HG03565 (cell line): ENCODE measurements at regions not wholly inside any gene's neighbourhood (a gene's known extent, or its start where the extent isn't known, plus 50 kb on each side); places are given as distances from the start of the nearest gene placed in this dataset.
"Not testable (repeated sequence)": the region's sequence is repeated elsewhere in the genome, so short reads cannot be mapped to it uniquely, and the experiment has no call there.

Experiments used
- ATAC-seq: cut with Tn5 transposase; IDR thresholded peaks from one replicate; pipeline ENCODE4 v1.9.1; 2021; ENCODE audit warnings: mild to moderate bottlenecking, moderate library complexity; ENCODE audit not compliant: unreplicated experiment

DNA sequence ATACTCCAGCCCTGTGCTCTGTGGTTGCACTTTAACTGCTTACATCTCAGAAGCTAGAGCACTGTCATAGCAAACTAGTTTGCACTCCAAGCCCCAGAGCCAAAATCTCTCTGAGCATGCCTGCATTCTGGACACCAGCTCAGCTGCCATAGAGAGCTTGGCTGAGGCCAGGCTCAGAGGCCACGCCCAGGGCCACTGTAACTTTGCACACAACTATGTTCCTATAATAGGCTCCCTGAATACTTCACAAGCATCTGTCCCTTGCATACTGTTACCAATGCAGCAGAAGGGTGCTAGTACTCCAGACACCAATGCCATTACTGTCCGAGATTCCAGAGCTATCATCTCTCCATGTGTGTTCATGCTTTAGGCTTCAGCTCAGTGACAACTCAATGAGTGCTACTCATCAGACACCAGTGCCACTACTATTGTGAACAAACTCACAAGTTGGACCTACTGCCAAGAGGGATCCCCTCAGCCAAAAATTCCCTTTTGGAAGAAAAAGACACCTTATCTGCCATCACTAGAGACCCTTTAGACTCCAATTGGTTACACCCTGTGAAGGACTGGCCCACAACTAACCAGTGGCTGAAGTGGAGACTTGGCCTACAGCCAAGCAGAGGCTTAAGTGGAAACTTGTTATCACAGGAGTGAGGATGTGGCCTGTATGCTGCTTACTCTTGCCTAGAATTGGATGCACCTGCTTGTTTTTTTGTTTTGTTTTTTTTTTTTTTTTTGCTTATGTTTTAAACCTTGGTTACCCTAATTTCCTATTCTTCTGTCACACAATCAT, 211.6 kb upstream of the MAGI2 start:
- no peak for ATAC-seq

DNA sequence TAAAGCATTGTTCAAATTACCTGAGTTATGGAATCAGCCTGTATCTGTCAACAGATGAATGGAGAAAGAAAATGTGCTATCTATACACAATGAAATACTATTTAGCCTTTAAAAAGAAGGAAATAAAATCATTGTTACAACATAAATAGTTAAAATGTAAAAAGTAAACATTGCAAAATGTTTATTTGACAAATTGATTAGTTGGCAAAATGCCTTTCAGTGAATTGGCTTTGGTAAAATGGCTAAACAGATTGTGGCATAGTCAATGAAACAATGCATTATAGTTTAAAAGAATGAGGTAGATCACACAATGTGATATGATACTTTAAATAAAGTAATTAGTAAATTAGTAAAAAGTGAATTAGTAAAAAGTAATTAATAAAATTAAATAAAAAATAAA, 204.8 kb upstream of the MAGI2 start:
- ATAC-seq = no peak

DNA sequence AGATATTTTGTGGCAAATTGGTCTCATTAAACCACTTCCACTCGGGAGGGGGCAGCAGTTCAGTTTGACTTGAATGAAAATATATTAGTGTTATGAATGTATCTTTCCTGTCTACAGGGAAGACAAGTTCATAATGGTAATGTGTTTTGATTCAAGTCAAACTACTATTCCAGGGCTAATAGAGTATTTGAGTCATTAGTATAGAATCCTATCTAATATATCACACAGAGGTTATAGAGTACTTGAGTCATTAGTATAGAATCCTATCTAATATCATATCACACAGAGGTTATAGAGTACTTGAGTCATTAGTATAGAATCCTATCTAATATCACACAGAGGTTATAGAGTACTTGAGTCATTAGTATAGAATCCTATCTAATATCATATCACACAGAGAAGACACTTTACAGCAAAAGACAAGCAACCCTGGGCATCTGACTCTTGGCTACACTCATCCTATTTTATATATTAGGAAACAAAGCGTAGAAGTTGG, 199.7 kb upstream of the MAGI2 start:
- no peak for ATAC-seq

DNA sequence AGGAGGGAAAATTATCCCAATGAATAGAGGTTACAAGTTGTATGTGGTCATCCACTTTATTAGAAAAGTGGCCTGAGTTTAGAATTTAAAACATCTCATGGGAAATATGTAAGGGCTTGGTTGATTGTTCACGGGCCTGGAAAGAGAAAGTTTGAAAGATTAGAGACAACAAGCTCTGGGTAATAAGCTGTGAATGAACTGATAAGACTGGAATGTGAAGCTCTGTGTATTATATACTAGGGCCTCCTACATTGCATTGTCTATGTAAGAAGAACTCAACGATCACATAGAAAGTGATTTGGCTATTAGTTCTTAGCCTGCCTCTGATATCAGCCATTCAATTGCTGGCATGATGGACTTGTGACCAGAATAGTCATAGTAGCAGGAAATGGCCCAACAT, 199.2 kb upstream of the MAGI2 start:
- ATAC-seq = no peak

DNA sequence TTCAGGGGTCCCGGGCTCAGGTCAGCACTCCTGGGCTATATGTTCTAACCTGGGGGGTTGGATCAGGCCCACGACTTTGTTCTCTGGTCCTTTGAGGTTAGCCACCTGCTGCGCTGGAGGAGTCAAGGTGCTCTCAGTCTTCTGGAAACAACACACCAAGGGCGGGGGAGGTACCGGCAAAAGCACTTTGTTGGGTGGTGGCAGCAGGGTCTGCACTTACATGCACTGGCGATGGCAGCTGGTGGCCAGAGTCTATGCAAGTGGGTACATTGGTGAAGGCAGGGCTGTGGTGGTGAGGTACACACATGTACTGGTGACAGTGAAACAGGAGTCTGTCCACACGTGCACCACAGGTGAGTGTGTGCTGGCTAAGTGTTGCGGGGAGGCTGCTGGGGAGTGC, 194.2 kb upstream of the MAGI2 start:
- ATAC-seq = no peak

GRCh38 chr7:79646278-79646677, 192.8 kb upstream of the MAGI2 start:
- no peak for ATAC-seq

DNA sequence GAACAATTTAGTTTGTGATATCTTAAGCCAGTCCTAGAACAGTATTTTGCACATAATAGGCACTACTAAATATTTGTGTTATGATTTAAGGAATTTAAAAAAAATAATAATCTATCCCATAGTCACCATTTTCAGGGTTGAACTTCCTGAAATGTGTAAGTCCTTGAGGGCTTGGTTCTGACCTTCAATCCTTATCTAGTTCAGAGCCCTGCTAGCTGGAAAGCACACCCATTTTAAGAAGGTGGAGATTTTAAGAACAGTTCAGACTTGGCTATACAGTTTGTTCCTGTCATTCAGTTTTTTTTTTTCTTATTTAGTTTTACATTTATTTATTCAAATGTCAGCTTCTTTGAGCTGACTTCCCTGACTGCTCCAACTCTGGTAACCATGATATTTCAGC, 183.4 kb upstream of the MAGI2 start:
- ATAC-seq = no peak

DNA sequence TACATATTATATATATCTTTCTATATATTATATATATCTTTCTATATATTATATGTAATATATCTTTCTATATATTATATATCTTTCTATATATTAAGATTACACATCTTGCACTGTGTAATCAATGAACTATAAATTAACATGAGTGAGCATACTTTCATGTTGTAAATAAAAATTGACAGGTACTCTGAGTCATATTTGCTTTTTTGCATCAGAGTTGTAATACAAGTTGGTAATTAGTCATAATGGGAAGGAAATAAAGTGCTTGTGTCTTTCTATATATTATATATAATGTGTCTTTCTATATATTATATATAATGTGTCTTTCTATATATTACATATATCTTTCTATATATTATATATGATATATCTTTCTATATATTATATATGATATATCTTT, 172.5 kb upstream of the MAGI2 start:
- not testable (repeated sequence) for ATAC-seq

DNA sequence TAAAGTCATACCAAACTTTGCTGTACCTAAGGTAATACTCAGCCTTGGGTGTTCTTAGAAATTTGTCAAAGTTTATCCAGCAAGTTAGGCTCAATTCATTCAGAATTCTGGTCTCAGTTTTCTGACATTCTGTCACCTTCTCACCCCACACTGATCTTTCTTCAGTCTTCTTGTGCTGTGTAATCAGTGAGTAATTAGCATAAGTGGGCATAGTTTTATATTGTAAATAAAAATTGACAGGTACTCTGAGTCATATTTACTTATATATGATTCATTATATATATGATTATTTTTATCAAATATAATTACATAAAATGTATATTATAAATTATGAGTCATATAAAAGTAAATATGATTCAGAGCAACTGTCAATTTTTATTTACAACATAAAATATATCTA, 170.9 kb upstream of the MAGI2 start:
- ATAC-seq = no peak

- no peak for ATAC-seq
Observed at GRCh38 chr7:79622781-79623180, 169.3 kb upstream of the MAGI2 start.

GRCh38 chr7:79620291-79620690, 166.8 kb upstream of the MAGI2 start:
- no peak for ATAC-seq

DNA sequence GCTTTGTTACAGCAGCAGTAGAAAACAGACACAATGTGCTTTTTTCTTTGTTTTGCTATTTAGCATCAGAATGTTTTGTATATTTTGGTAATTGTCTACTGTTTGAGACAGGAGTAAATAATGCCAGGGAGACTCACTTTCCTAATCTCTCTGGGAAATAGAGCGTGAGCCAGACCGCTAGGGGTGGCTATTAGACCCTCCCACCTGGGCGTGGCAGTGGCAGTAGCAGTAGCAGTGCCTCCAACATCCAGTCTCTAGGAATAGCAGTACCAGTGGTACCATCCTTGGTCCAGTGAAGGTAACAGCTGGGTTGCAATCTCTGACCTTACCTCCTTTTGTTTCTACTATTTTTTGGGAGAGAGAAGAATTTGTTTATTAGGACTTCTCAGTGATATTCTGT, 165.7 kb upstream of the MAGI2 start:
- no peak for ATAC-seq

DNA sequence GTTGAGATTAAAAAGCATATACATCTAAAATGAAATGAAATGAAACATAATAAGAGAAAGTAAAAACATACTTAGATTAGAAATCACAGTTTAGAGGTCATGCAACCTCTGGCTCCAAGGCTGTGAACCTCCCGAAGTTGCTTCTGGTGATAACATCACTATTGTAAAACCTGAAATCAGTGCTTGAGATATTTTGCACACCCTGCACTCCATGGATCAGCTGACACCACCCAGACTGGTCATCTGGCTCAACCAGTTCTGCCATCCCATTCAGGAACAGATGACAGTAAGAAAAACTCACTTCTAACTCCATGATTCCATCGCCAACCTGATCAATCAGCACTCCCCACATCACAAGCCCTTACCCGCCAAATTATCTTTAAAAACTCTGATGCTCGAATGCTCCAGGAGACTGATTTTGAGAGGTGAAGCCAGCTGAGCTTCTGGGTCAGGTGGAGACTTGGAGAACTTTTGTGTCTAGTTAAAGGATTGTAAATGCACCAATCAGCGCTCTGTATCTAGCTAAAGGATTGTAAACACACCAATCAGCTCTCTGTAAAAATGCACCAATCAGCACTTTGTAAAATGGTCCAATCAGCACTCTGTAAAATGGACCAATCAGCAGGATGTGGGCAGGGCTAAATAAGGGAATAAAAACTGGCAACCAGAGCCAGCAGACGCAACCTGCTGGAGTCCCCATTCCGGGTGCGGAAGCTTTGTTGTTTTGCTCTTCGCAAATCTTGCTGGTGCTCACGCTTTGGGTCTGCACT, 162.6 kb upstream of the MAGI2 start:
- no peak for ATAC-seq

GRCh38 chr7:79615466-79615865, 162.0 kb upstream of the MAGI2 start:
- no peak for ATAC-seq

DNA sequence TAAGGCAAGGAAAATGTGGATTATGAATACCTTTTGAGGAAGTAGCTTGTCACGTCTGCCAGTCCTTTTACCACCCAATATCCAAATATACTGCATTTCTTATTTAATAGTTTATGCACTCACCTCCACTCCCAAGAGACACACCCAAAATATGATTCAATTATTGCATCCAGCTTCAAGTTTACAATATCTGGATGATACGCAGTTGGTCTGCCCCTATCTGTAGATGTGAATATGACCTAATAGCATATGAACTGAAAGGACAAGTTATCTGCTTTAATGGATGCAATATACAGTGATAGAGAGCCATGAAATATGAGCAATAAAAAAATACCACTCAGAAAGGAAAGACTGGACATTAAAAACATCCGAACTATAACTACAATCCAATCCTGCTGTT, 159.4 kb upstream of the MAGI2 start:
- ATAC-seq = no peak

- no peak for ATAC-seq
Observed at GRCh38 chr7:79612022-79612421, 158.6 kb upstream of the MAGI2 start.

- no peak for ATAC-seq
Observed at GRCh38 chr7:79610748-79611304, 157.4 kb upstream of the MAGI2 start.

- ATAC-seq = no peak
Observed at GRCh38 chr7:79610313-79610712, 156.8 kb upstream of the MAGI2 start.

DNA sequence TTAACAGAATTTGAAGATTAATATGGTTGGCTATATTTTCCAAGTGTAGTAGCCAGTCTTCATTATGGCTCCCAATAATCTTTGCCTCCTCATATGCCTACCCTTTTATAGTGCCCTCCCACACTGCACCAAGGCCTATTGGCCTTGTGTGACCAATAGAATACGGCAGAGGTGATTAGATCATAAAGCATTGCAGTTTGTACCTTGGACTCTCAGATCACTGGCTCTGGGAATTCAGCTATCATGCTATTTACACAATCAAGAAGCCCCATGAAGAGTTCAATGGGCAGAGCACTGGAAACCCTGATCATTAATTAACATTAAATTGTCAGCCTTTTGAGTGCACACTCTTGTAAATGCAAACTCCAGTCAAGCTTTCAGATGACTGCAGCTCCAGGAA, 154.5 kb upstream of the MAGI2 start:
- no peak for ATAC-seq

DNA sequence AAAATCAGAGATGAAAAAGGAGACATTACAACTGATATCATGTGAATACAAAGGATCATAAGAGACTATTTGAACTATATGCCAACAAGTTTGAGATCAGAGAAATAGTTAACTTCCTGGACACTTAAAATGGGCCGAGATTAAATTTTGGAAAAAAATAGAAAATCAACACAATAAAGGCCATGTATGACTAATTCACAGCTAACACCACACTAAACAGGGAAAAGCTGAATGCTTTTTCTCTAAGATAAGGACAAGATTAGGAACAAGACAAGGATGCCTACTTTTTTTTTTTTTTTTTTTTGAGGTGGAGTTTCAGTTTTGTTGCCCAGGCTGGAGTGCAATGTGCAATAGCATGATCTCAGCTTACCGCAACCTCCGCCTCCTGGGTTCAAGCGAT, 151.4 kb upstream of the MAGI2 start:
- no peak for ATAC-seq

DNA sequence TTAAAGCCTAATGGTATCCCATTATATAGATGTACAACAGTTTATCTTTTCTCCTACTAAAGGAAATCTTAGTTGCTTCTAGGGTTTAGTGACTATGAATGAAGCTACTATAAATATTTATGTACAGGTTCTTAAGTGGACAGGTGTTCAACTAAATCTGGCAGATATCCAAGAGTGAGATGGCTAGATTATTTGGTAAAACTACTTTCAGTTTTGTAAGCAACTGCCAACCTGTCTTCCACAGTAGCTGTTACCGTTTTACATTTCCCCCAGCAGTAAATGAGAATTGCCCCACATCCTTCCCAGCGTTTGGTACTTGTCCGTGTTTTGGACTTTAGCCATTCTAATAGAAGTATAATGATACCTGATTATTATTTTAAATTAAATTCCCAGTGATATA, 144.9 kb upstream of the MAGI2 start:
- ATAC-seq = no peak

- not testable (repeated sequence) for ATAC-seq
Observed at GRCh38 chr7:79594671-79595070, 141.2 kb upstream of the MAGI2 start.
